Fibroblast of the aortic adventitia (primary cell): ENCODE measurements at regions not wholly inside any gene's neighbourhood (a gene's known extent, or its start where the extent isn't known, plus 50 kb on each side); places are given as distances from the start of the nearest gene placed in this dataset.

ENCODE experiments used
- DNase-seq: peaks from one replicate; pipeline ENCODE4 v3.0.0-alpha.2; 2010; ENCODE audit warnings: low read depth
- H3K4me3 ChIP-seq: 2 replicates; pipeline ENCODE4 v1.5.1; 2011; ENCODE audit warnings: low read depth, mild to moderate bottlenecking, control low read depth, low read length, moderate library complexity
- TF ChIP-seq, protein P1 (sequence below): IDR thresholded peaks from 2 replicates; pipeline ENCODE4 v1.5.1; 2011; ENCODE audit warnings: mild to moderate bottlenecking, low read length, control low read depth, inconsistent platforms; ENCODE audit not compliant: insufficient read depth

DNA sequence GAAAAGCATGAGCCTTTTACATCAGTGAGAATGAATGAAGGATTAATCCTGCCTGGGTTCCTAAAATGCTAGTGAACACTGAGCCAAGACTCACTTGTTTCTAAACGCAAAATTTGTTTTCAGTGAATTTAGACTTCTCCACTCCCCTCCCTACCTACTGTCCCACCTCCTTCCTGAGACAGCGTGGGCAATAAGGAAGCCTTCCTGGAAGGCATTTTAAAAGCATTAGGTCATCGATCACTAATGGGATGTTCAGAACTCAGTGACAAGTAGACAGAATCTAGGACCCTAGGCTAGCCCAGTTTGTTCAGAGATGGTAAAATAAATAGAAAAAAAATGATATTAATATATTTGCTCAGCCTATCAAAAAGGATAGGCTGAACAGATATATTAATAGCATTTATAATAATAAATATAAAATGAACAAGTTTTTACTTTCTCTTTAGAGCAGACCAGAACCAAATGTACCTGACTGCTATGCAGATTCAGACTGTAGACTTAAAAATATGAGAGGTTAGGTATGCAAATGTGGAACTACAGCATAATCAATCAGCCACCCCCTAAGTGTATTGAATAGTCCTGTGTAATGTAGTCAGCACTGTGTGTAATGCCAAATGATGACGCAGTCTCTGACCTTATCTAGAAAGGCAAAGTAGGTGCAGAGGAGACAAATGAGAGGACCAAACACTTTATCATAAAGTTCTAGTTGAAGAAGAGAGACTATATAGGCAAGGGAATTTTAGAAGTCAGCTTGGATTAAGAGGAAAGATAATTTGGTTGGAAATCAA is 331.1 kb downstream of the GPAT3 start:
- TF ChIP-seq, protein P1, sequence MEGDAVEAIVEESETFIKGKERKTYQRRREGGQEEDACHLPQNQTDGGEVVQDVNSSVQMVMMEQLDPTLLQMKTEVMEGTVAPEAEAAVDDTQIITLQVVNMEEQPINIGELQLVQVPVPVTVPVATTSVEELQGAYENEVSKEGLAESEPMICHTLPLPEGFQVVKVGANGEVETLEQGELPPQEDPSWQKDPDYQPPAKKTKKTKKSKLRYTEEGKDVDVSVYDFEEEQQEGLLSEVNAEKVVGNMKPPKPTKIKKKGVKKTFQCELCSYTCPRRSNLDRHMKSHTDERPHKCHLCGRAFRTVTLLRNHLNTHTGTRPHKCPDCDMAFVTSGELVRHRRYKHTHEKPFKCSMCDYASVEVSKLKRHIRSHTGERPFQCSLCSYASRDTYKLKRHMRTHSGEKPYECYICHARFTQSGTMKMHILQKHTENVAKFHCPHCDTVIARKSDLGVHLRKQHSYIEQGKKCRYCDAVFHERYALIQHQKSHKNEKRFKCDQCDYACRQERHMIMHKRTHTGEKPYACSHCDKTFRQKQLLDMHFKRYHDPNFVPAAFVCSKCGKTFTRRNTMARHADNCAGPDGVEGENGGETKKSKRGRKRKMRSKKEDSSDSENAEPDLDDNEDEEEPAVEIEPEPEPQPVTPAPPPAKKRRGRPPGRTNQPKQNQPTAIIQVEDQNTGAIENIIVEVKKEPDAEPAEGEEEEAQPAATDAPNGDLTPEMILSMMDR: no peak
- no peak overlapping the region for H3K4me3 ChIP-seq
- no peak for DNase-seq

DNA sequence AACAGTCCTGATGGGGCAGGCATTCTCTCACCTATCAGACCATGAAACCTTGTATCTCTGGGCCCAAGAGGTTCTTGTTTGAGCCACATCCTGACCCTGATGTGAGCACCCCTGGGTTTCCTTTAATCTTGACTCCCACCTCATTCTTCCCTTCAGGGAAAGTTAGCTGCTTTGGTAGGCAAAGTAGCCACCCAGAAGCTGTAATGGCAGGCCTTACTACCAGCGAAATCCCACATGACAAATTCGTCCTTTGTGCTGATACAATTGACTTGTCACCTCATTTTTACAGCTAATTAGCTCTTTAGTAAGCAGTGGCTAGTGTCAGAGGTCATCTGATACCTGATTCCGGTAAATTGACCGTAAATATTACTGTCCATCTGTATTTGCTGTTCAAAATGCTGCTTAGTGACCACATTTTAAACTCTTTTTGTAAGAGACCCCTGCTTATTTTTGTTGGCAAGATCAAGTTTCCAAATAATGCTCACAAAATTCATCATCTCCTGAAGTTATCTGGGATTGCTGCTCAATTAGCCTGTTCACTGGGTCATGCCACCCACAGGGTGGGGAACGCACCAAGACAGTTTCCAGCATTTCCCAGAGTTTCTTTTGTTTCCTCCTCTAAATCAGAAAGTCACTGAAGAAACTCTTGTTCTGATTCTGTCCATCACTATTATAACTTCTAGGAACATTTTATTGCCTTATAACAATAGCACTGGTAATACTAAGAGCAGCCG is 329.7 kb downstream of the GPAT3 start:
- TF ChIP-seq, protein P1: no peak
- H3K4me3 ChIP-seq: no peak overlapping the region
- no peak for DNase-seq

DNA sequence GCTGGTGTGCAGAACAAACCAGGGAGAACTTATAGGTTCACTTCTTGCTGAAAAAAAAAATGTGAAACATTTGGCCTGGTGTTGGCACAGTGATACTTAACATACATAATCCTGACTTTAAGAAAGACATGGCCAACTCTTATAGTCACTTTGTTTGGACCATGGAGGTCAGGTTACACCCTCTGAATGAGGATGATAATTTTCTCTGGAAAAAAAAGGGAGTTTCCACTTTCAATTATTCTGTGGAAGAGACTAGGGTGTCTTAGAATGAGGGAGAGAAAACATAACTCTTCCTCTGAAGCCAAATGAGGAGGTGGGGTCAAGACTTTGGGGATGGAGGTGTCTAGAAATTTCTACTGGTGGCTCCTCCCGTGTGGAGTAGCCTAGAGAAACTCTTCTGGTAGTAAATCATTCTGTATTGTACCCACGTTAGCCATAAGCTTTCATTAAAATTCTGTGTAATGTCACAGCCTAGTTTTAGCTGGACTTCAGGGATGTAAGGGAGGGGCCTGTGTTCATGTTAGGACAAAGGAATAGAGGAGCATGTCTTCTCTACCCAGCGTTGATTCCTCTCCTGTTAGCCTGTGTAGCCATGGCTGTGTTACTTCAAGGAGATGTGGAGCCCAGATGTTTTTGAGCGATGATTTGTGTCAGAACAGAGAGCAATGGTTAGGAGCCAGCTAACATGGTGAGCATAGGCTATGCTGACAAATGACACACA is 328.3 kb downstream of the GPAT3 start:
- TF ChIP-seq, protein P1: no peak
- DNase-seq: no peak
- no peak overlapping the region for H3K4me3 ChIP-seq

DNA sequence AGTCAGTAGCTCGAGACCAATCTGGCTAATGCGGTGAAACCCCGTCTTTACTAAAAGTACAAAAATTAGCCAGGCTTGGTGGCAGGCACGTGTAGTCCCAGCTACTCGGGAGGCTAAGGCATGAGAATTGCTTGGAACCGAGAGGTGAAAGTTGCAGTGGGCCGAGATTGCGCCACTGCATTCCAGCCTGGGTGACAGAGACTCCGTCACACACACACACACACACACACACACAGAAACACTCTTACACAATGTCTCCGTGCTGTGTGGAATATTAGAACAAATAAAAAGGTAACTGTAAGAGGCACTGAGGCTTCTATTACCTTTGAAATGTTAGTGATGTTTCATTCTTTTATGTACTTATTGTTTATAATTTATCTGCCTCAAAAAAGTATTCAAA is 326.6 kb downstream of the GPAT3 start:
- TF ChIP-seq, protein P1: no peak
- no peak overlapping the region for H3K4me3 ChIP-seq
- no peak for DNase-seq

DNA sequence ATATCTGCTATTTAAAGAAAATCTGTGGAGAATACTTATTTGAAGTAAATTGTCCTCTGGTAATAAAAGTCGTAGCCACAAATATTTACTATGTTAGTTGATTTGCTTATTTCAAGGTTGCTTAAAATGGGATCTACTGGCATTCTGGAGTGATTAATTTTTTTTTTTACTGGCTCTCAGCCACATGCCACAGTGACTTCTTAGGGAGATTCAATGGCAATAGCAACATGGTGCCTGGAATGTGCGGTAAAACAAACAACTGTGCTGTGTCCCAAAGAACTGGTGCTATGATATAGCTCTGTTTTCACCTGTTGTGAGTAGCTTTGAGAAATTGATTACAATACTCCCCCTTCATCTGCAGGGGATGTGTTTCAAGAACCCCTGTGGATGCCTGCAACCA is 324.3 kb downstream of the GPAT3 start:
- no peak for DNase-seq

DNA sequence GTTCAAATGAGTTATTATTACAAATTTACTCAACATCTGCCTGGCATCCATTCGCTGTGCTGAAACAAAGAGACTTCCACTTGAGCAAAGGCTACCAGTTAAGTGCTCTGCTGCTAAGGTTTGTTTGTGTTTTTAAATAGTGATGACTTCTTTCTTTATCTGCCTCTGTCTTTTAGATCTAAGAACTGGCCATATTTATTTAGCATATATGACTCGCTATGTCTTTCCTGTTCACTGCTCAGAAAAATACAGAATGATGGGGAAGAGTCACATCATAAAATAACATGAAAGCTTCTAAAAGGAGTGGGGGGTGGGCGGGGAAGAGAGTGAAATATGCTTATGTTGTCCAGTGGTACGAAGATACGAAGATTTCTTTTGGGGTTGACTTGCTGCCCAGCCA is 322.2 kb downstream of the GPAT3 start:
- no peak overlapping the region for H3K4me3 ChIP-seq
- DNase-seq: no peak
- TF ChIP-seq, protein P1: no peak

More for the DNA sequence above, 324.3 kb downstream of the GPAT3 start:
- H3K4me3 ChIP-seq: no peak overlapping the region
- TF ChIP-seq, protein P1: no peak
